Fibroblast of skin of right biceps (primary cell): ENCODE measurements at regions not wholly inside any gene's neighbourhood (a gene's known extent, or its start where the extent isn't known, plus 50 kb on each side); places are given as distances from the start of the nearest gene placed in this dataset.

Source experiments
- DNase-seq: peaks from one replicate; pipeline ENCODE4 v3.0.0-alpha.2; 2013

GRCh38 chr3:156760333-156760732, 65.8 kb upstream of the LEKR1 start:
- no peak for DNase-seq

- no peak for DNase-seq
These were observed 65.1 kb upstream of the LEKR1 start for GRCh38 chr3:156761007-156761406.

GRCh38 chr3:156761713-156762451, 64.3 kb upstream of the LEKR1 start:
- no peak for DNase-seq

GRCh38 chr3:156762631-156763185, 63.4 kb upstream of the LEKR1 start:
- peak; percentile 89 for DNase-seq

- DNase-seq, result no peak
These were observed 62.8 kb upstream of the LEKR1 start for GRCh38 chr3:156763386-156763785.

- no peak for DNase-seq
These were observed 62.0 kb upstream of the LEKR1 start for GRCh38 chr3:156763931-156764720.

- peak; percentile 58 for DNase-seq
These were observed 61.4 kb upstream of the LEKR1 start for GRCh38 chr3:156764751-156765150.

GRCh38 chr3:156768390-156768789, 57.8 kb upstream of the LEKR1 start:
- no peak for DNase-seq

- peak; percentile 43 for DNase-seq
These were observed 56.2 kb upstream of the LEKR1 start for GRCh38 chr3:156769721-156770654.

- no peak for DNase-seq
These were observed 55.3 kb upstream of the LEKR1 start for GRCh38 chr3:156770699-156771414.

- DNase-seq, result no peak
These were observed 53.5 kb upstream of the LEKR1 start for GRCh38 chr3:156772588-156773206.

- no peak for DNase-seq
These were observed 50.1 kb upstream of the LEKR1 start for GRCh38 chr3:156776031-156776430.
